ENCODE measurements at regions not wholly inside any gene's neighbourhood (a gene's known extent, or its start where the extent isn't known, plus 50 kb on each side); places are given as distances from the start of the nearest gene placed in this dataset.
"Not testable (repeated sequence)": the region's sequence is repeated elsewhere in the genome, so short reads cannot be mapped to it uniquely, and the experiment has no call there.

DNA sequence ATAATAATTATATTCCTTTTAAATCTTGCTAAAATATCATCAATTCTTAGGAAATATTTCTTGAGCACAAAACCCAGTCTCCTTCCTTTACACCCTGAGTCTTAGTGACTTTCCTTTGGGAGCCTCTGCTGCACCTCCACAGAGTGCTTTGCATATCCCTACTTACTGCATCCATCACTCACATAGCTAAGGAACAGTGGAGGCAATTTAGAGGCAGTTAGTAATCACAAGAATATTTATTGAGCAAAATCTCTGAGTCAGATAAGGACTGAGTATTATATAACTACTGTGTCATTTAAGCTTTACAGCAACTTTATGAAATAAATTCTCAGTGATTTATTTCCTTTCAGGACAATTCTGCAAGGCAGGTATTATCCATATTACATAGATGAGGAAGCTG lies 327.7 kb downstream of the TMX3 start:
- Histone ChIP-seq H3K36me3 (ENCODE audit: control insufficient read depth, insufficient read depth, low read length) (no peaks in the 10 kb centered on the region), H3K4me3 (ENCODE audit: low read depth, low read length) (no peak overlapping the region), H3K27me3 (ENCODE audit: control insufficient read depth, insufficient read depth, low read length) (no peaks in the 10 kb centered on the region)
- DNase-seq (ENCODE audit: low read depth) (peak; percentile 44), FAIRE-seq (no peak)
- TF ChIP-seq, protein P1, sequence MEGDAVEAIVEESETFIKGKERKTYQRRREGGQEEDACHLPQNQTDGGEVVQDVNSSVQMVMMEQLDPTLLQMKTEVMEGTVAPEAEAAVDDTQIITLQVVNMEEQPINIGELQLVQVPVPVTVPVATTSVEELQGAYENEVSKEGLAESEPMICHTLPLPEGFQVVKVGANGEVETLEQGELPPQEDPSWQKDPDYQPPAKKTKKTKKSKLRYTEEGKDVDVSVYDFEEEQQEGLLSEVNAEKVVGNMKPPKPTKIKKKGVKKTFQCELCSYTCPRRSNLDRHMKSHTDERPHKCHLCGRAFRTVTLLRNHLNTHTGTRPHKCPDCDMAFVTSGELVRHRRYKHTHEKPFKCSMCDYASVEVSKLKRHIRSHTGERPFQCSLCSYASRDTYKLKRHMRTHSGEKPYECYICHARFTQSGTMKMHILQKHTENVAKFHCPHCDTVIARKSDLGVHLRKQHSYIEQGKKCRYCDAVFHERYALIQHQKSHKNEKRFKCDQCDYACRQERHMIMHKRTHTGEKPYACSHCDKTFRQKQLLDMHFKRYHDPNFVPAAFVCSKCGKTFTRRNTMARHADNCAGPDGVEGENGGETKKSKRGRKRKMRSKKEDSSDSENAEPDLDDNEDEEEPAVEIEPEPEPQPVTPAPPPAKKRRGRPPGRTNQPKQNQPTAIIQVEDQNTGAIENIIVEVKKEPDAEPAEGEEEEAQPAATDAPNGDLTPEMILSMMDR (IDR thresholded peaks at IDR 0.05; ENCODE audit: insufficient read depth, low read length, severe bottlenecking) = no peak

DNA sequence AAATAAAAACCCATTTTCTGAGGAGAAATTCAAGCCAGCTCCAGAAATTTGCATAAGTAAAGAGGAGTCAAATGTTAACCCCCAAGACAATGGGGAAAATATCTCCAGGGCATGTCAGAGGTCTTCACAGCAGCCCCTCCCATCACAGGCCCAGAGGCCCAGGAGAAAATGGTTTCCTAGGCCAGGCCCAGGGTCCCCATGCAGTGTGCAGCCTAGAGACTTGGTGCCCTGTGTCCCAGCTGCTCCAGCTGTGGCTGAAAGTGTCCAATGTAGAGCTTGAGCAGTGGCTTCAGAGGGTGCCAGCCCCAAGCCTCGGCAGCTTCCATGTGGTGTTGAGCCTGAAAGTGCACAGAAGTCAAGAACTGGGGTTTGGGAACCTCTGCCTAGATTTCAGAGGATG lies 330.9 kb downstream of the TMX3 start:
- H3K36me3 ChIP-seq (ENCODE audit: control insufficient read depth, insufficient read depth, low read length); H3K4me3 ChIP-seq (ENCODE audit: low read depth, low read length); FAIRE-seq; H3K27me3 ChIP-seq (ENCODE audit: control insufficient read depth, insufficient read depth, low read length); DNase-seq (ENCODE audit: low read depth): not testable (repeated sequence)

DNA sequence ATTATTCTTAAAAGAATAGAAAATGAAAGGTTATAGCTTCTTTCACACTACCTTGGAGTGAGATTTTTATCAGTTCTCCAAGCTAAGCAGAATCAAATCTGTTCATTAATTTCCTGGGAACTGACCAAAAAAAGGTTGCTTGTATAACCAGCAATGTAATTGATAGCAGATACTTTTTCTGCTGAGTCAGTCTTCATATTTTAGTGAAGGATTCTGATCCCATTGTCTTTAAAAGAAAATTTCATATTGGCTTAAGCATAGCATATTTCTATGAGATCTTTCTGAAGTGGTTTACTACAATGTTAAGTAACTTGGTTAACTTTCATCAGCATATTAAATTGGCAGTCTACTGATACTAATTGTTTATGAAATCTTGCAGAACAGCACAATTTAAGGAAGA lies 338.0 kb downstream of the TMX3 start:
- Histone ChIP-seq H3K27me3 (ENCODE audit: control insufficient read depth, insufficient read depth, low read length) (no peaks in the 10 kb centered on the region), H3K36me3 (ENCODE audit: control insufficient read depth, insufficient read depth, low read length) (no peaks in the 10 kb centered on the region), H3K4me3 (ENCODE audit: low read depth, low read length) (no peak overlapping the region)
- TF ChIP-seq, protein P1 (IDR thresholded peaks at IDR 0.05; ENCODE audit: insufficient read depth, low read length, severe bottlenecking) = no peak
- DNase-seq (ENCODE audit: low read depth) = no peak
- FAIRE-seq = no peak

DNA sequence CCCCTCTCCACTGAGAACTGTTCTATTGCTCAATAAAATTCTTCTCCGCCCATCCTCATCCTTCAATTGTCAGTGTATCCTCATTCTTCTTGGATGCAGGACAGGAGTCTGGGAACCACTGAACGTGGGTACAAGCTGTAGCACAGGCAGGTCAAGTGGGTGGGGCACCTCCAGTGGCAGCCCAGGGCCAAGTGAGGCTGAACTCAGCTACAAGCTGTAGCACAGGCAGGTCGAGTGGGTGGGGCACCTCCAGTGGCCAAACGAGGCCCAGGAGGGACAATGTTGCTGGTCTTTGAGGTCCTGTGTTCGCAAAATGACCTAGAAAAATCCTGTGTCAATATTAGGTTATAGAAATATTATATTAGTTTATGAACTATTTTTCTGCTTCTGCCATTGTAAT lies 352.0 kb downstream of the TMX3 start:
- FAIRE-seq = no peak
- Histone ChIP-seq H3K4me3 (ENCODE audit: low read depth, low read length) (no peak overlapping the region), H3K27me3 (ENCODE audit: control insufficient read depth, insufficient read depth, low read length) (no peaks in the 10 kb centered on the region), H3K36me3 (ENCODE audit: control insufficient read depth, insufficient read depth, low read length) (no peaks in the 10 kb centered on the region)
- TF ChIP-seq, protein P1 (IDR thresholded peaks at IDR 0.05; ENCODE audit: insufficient read depth, low read length, severe bottlenecking) = no peak
- no peak for DNase-seq (ENCODE audit: low read depth)

DNA sequence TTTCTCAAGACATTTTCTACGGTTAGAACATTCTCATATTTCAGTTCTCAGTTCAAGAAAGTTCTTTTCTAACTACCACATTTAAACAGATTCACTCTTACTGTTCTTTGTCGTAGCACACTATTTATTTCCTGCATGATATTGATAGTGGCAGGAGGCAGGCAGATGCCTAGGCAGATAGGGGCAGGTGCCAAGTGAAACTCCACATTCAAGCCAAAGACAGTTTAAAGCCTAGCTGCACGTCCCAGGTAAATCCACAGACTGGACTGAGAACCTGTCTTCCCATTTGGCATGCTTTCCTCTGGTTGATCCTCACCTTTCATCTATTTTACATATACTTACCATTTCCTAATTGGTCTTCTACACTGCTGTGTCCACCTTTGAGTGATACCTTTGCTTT lies 359.3 kb downstream of the TMX3 start:
- Histone ChIP-seq H3K4me3 (ENCODE audit: low read depth, low read length) (no peak overlapping the region), H3K36me3 (ENCODE audit: control insufficient read depth, insufficient read depth, low read length) (no peaks in the 10 kb centered on the region), H3K27me3 (ENCODE audit: control insufficient read depth, insufficient read depth, low read length) (no peaks in the 10 kb centered on the region)
- DNase-seq (ENCODE audit: low read depth) = no peak
- no peak for FAIRE-seq
- TF ChIP-seq, protein P1 (IDR thresholded peaks at IDR 0.05; ENCODE audit: insufficient read depth, low read length, severe bottlenecking) = no peak

DNA sequence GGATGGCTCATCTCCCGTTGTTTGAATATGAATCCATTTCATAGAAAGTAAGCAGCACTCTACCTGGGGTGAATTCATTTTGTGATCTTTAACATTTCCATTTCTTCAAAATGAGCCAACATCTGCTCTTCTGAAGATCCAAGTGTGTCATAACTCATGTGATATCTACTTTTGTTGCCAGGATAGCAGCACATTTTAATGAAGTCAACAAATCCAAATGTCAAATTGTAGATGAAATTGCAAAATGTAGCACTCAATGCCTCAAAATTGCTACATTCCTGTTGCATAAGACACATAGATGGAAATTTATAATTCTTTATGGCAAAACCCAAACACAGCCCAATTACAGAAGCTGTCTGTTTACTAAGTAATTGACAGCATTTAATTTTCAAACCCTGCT lies 360.7 kb downstream of the TMX3 start:
- H3K4me3 ChIP-seq (ENCODE audit: low read depth, low read length) = no peak overlapping the region
- no peak for FAIRE-seq
- TF ChIP-seq, protein P1 (IDR thresholded peaks at IDR 0.05; ENCODE audit: insufficient read depth, low read length, severe bottlenecking) = no peak
- no peaks in the 10 kb centered on the region for H3K27me3 ChIP-seq (ENCODE audit: control insufficient read depth, insufficient read depth, low read length)
- no peaks in the 10 kb centered on the region for H3K36me3 ChIP-seq (ENCODE audit: control insufficient read depth, insufficient read depth, low read length)
- DNase-seq (ENCODE audit: low read depth) = no peak
